Ovary (tissue), 7 donors: ENCODE measurements at regions not wholly inside any gene's neighbourhood (a gene's known extent, or its start where the extent isn't known, plus 50 kb on each side); places are given as distances from the start of the nearest gene placed in this dataset.
"Not testable (repeated sequence)": the region's sequence is repeated elsewhere in the genome, so short reads cannot be mapped to it uniquely, and the experiment has no call there.

Experiments used
- DNase-seq, 5 donors: peaks; one replicate each; pipeline ENCODE4 v3.0.0-alpha.2; 2019 to 2020
- H3K27ac ChIP-seq, 2 donors: fragments of 200-600 bp; one replicate each; pipeline versions ENCODE4 v1.5.1 to v1.8.0; 2019 to 2022
- H3K27me3 ChIP-seq: fragments of 200-600 bp; one replicate; pipeline ENCODE4 v1.8.0; 2022
- H3K36me3 ChIP-seq: fragments of 200-600 bp; sonication (generic); one replicate; pipeline ENCODE4 v1.5.1; 2019
- H3K4me1 ChIP-seq: one replicate; pipeline ENCODE4 v1.8.1; 2013; ENCODE audit warnings: mild to moderate bottlenecking, moderate library complexity; ENCODE audit not compliant: insufficient read depth
- H3K4me3 ChIP-seq: fragments of 200-600 bp; sonication (generic); one replicate; pipeline ENCODE4 v1.5.1; 2017
- H3K9me3 ChIP-seq, 2 donors: fragments of 200-600 bp in 1 of 2; sonication (generic) in 1 of 2; one replicate each; pipeline versions ENCODE4 v1.5.1 to v1.8.1; 2013 to 2019; ENCODE audit warnings: mild to moderate bottlenecking in 1 of 2, moderate library complexity in 1 of 2
- CTCF ChIP-seq, 3 donors: fragments of 450-650 bp in 2 of 3; fragments of 200-600 bp in 1 of 3; IDR thresholded peaks; one replicate each; pipeline versions ENCODE4 v1.5.1 to v1.8.0; 2016 to 2022; ENCODE audit warnings: antibody characterized with exemption in 3 of 3, mild to moderate bottlenecking in 1 of 3
- EP300 ChIP-seq: sonication (generic); formaldehyde crosslinking; IDR thresholded peaks from one replicate; pipeline ENCODE4 v1.6.1; 2017; ENCODE audit warnings: antibody characterized with exemption
- POLR2A ChIP-seq: fragments of 450-650 bp; IDR thresholded peaks from one replicate; pipeline ENCODE4 v1.6.1; 2017; ENCODE audit warnings: antibody characterized with exemption, mild to moderate bottlenecking, moderate library complexity
- WGBS, 3 donors: extraction: QIAGEN DNeasy Blood & Tissue Kit in 1 of 3; methylation state at CpG; one replicate each; pipeline versions ENCODE4 v1.1.5 to v1.1.7; 2013 to 2017; 5-methylcytosine and 5-hydroxymethylcytosine counted together
- intact Hi-C, 4 donors: fragments of 100-400 bp; cut with DNase I; formaldehyde crosslinking; loops; one replicate each; pipeline versions ENCODE4 v1.11.0 to v1.15.1; 2022 to 2023
- donor health status: DM: no; HTN: no; CAD: no; lungs with moderate emphysema.
- donor health status: DM: no; HTN: no; CAD: no.
- donor health status: Bipolar disorder and iron deficiency.
- donor health status: DM: no; HTN: no; CAD: no.
- donor health status: DM: yes; HTN: yes; CAD: no.

DNA sequence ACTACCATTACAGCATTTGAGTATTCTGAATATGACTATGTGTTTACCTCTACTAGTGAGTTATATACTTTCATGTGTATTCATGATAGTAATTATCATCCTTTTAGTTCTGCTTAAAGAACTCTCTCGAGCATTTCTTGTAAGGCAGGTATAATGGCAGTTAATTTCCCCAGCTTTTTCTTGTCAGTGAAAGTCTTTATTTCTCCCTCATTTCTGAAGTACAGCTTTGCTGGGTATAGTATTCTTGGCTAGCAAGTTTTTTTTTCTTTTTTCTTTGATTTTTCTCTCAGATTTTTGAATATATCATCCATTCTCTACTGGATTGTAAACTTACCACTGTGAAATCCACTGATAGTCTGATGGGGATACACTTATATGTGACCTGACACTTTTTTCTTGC, 165.9 kb upstream of the ARHGAP5 start:
- no peaks in the 10 kb centered on the region for H3K4me1 ChIP-seq
- WGBS, 3 donors: 54 to 97% (median 93%) methylated on average over 1 of the region's 1 CpG
- H3K27ac ChIP-seq: no peak overlapping the region
- no peaks in the 10 kb centered on the region for H3K36me3 ChIP-seq
- no peak overlapping the region for H3K4me3 ChIP-seq
- H3K9me3 ChIP-seq: peaks cover 0 to 3% of the 10 kb centered on the region in 2 donors
- no peaks in the 10 kb centered on the region for H3K27me3 ChIP-seq
- DNase-seq: no peak
- TF ChIP-seq CTCF (IDR thresholded peaks at IDR 0.05): no peak
- TF ChIP-seq EP300: no peak
- no peak for TF ChIP-seq POLR2A
- intact Hi-C loops: no loop called here

- H3K27ac ChIP-seq: no peak overlapping the region
- TF ChIP-seq CTCF (IDR thresholded peaks at IDR 0.05) (no peak), EP300 (no peak), POLR2A (no peak)
- no peak for DNase-seq
- H3K9me3 ChIP-seq: peaks cover 0 to 3% of the 10 kb centered on the region in 2 donors
- H3K36me3 ChIP-seq: no peaks in the 10 kb centered on the region
- intact Hi-C loops: no loop called here
- H3K4me1 ChIP-seq: no peaks in the 10 kb centered on the region
- H3K4me3 ChIP-seq: no peak overlapping the region
- no peaks in the 10 kb centered on the region for H3K27me3 ChIP-seq
- WGBS, 3 donors: 93 to 98% (median 94%) methylated on average over 4 of the region's 4 CpGs
Measured at GRCh38 chr14:31913370-31913769, 163.7 kb upstream of the ARHGAP5 start.

- H3K4me3 ChIP-seq, H3K4me1 ChIP-seq, H3K27me3 ChIP-seq, H3K27ac ChIP-seq, intact Hi-C loops, H3K9me3 ChIP-seq, H3K36me3 ChIP-seq, DNase-seq: not testable (repeated sequence)
- 87 to 96% (median 94%) methylated on average over 4 to 6 of the region's 7 CpGs for WGBS, 3 donors
Measured at GRCh38 chr14:31918289-31918688, 158.8 kb upstream of the ARHGAP5 start.

DNA sequence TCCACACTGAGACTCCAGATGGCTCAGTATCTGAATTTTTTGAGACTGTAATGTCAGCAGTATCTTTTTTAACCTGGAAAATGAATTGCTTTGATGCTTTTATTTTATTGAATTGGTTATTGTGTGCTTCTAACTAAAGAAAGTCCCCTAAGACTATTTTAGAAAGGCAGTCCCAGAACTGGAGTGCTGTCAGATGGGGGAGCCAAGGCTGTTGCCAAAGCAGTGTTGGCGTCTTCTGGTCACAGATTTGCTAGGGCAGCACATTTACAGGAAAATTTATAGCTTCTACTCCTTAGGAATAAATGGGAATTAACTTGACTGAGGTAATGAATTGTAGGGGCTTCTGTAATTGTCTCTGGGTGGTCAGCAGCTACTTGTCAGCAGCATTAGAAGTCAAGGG, 157.1 kb upstream of the ARHGAP5 start:
- no peak overlapping the region for H3K4me3 ChIP-seq
- no peaks in the 10 kb centered on the region for H3K4me1 ChIP-seq
- H3K27ac ChIP-seq: no peak overlapping the region
- H3K9me3 ChIP-seq: no peaks in the 10 kb centered on the region
- no peak for DNase-seq
- H3K36me3 ChIP-seq: no peaks in the 10 kb centered on the region
- intact Hi-C loops: loop anchor here in 1 of 4 donors (10.0 kb wide), 1 partner anchor 325 kb away; no protein-coding TSS in a partner anchor
- TF ChIP-seq EP300 (no peak), CTCF (IDR thresholded peaks at IDR 0.05) (no peak), POLR2A (no peak)
- no peaks in the 10 kb centered on the region for H3K27me3 ChIP-seq
- WGBS, 3 donors: 55 to 85% (median 62%) methylated on average over 1 of the region's 1 CpG

GRCh38 chr14:31920989-31921650, 156.0 kb upstream of the ARHGAP5 start:
- H3K4me3 ChIP-seq: no peak overlapping the region
- DNase-seq: no peak
- no peaks in the 10 kb centered on the region for H3K4me1 ChIP-seq
- intact Hi-C loops: loop anchor here in 1 of 4 donors (10.0 kb wide), 1 partner anchor 324 kb away; no protein-coding TSS in a partner anchor
- TF ChIP-seq EP300 (no peak), CTCF (IDR thresholded peaks at IDR 0.05) (no peak), POLR2A (no peak)
- H3K9me3 ChIP-seq: no peaks in the 10 kb centered on the region
- H3K36me3 ChIP-seq: no peaks in the 10 kb centered on the region
- no peaks in the 10 kb centered on the region for H3K27me3 ChIP-seq
- no peak overlapping the region for H3K27ac ChIP-seq
- 97 to 98% (median 97%) methylated on average over 5 of the region's 5 CpGs for WGBS, 3 donors
